Embryonic facial prominence (tissue), 1 donor: ENCODE measurements at regions not wholly inside any gene's neighbourhood (a gene's known extent, or its start where the extent isn't known, plus 50 kb on each side); places are given as distances from the start of the nearest gene placed in this dataset.

Experiments used
- DNase-seq: peaks from one replicate; pipeline ENCODE4 v3.0.0-alpha.2; 2016; ENCODE audit errors: extremely low spot score

DNA sequence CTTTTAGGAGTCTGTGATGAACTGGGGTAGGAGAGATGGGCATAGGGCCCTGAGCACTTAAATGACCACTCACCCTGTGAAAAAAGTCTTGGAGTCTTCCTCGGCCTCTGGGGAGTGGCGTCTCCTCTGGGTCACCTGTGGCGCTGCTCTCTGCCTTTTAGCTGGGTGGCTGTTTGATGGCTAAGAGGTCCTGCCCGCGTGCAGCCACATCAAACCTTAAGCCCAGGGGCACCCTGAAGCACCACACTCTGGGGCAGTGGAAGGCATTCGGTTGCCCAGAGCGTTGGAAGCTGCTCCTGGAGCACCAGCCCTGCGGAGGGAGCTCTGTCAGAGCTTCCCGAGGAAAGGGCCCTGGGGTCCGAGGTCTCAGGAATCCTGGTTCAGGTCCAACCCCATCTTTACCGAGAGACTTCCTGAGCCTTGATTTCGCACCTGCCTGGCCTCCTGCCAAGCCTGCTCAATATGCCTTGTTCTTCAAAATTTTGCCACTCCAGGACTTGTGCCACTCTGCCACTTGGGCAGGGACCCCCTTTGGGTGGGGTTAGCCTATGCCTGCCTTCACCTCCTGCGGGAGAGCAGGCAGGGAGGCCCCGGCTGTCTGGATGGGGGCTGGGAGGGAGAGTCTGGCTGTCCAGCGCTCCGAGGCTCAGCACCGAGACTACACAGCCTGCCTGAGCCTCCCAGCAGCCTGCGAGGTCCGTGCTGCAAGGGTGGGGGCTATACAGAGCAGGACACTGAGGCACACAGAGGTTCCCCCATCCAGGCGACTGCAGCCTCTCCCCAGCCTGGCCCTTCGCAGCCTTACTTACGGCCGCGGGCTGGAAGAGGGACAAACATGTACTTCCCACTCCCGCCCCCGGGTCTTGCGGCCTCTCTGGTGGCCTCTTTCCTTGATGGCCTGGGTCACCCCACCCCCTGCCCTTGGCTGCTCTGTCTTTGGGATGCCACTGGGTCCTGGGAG is 63.4 kb upstream of the RNU6ATAC start:
- DNase-seq = no peak

- no peak for DNase-seq
Measured at GRCh38 chr9:134228649-134229048, 64.3 kb upstream of the RNU6ATAC start.

DNA sequence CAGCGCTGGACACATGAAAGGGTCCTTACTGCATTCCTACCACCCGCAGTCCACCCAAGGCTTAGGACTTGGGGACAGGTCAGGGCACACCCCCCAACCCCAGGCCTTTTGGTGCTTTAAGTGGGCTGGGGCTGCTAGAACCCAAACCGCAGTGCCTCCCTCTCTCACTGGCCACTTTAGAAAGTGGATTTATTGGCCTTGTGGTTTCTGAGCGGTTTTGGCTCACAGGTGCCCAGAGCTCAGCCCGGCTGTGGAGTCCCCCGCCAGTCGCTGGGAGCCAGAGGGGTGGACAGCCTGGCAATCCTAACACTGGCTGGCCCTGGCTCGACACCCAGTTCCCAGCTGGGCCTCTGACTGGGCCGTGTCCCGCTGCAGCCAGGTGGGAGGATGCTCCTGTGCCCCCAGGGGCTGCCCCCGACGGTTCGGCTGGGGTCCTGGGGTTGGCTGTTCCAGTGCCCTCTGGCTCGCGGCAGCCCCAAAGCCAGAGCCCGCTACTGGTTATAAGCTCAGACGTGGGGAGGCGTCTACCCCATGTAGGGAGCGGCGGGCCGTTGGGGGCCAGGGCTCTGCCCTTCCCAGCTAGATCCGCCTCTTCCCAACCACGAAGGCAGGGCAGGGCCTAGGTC is 65.2 kb upstream of the RNU6ATAC start:
- DNase-seq = no peak

DNA sequence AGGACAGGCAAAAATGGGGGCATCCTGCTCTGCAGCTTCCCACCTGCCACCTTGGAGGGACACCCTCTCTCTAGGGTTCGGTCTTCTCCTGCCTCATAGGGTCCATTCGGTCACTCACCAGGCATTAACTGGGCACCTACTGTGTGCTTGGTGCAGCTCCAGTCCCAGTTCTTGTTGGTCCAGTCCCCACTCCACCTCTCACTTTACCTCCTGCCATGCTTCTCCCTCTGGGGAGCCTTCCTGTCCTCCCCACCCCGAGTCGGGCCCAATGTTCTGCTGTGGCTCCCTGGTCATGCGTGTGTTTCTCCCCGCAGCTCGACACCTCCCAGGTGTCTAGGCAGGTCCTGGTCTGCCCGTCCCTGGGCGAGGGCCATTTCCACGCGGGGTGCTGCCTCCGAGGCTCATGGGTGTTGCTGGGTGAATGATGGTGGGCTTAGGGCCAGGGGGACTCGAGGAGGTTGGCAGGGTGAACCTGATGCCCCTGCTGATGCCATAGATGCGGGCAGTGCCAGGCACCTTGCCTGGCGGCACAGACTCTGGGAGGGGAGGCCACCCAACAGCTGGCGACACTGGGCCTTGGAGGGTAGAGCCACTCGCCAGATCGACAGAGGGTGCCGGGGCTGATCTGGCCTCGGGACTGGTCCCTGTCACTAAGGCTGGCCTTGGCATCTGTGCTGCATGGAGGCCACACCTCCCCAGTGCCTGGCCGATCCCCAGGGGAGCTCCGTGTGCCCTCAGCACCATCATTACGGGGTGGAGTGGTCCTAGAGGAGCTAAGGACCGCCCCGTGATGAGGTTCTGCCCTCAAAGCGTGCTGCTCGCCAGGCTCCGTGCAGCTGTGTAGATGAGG is 66.0 kb upstream of the RNU6ATAC start:
- DNase-seq = no peak

GRCh38 chr9:134230942-134231325 is 66.6 kb upstream of the RNU6ATAC start:
- no peak for DNase-seq

GRCh38 chr9:134231330-134231745 is 67.0 kb upstream of the RNU6ATAC start:
- DNase-seq = no peak

DNA sequence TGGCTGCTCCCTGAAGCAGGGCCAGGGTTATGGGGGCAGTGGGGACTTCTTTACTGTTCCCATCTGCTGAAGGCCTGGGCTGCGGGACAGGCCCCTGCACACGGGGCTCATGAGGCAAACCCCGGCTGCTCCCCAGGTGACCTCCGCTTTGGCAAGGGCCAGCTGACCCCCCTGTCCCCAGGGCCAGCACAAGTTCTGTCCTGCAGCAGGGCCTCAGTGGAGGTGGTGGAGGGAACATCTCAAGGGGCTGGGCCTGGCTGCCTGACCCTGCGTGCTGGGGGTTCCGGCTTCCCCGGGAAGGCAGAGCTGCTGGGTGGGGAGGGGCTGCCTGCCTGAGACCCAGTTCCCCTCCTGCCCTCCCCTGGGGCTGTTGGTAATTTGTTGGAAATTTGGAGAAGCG is 67.4 kb upstream of the RNU6ATAC start:
- no peak for DNase-seq

- no peak for DNase-seq
Measured at GRCh38 chr9:134233022-134233421, 68.7 kb upstream of the RNU6ATAC start.

GRCh38 chr9:134234001-134234660 is 69.8 kb upstream of the RNU6ATAC start:
- no peak for DNase-seq

DNA sequence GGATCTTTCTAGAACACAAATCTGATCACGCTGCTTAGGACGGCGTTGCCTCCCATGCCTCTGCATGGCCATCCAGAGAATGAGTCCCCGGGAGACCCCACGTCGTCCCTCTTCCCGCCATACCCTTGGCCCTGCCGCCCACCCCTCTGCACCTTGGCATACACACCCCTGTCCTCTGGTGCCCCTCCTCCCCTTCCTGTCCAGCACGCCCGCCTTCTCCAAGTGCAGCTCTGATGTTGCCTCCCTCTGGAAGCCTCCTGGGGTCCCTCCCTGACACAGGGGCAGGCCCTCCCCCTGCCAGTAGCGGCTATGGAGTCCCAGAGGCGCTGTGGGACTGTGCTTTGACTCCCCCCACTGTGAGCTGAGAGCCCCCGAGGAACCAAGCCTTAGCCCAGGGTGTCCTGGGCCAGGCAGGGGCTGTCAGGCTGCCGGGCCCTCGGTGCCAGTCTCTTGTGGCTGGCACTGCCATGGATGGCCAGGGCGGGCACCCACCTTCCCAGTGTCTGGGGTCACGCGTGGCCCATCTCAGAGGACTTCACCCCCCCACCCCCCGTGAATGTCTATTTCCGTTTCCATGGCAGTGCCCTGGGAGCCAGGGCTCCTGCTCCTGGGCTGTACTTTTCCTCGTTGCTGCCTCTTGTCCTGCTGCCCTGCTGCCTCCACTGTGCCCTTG is 70.5 kb upstream of the RNU6ATAC start:
- no peak for DNase-seq

- DNase-seq = no peak
Measured at GRCh38 chr9:134235366-134235765, 71.0 kb upstream of the RNU6ATAC start.

- DNase-seq = no peak
Measured at GRCh38 chr9:134236001-134236421, 71.6 kb upstream of the RNU6ATAC start.

DNA sequence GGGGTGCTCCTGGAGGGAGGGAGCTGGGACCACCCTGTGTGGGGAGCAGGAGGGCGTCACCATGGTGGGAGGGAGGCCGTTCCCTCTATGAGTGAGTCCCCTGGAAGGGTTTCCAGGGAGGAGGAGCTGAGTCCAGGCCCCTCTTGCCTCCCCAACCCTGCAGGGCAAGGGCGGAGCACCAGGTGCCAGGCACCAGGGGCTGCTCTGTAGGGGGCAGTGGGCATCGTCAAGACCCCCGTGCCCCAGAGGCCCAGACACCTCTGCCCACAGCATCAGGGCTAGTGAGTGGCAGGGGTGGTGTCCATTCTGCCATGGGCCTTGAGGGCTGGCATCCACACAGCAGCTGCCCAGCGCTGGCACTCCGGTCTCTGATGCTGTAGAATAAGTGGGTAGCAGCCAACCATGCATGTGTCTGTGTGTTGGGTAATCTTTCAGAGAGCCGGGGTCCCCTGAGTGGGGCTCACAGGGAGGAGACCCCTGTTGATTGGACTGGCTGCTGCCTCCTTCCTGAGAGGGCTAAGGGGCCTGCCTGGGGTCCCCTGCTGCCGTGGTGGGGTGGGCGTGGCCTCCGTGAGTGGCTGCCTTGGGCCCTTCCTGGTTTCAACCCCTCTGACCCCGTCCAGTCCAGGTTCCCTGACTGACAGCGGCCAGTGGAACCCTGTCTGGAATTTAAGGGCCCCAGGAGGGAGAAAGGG is 72.7 kb upstream of the RNU6ATAC start:
- DNase-seq = no peak

GRCh38 chr9:134237630-134238265 is 73.4 kb upstream of the RNU6ATAC start:
- DNase-seq = no peak

GRCh38 chr9:134239130-134239903 is 75.0 kb upstream of the RNU6ATAC start:
- no peak for DNase-seq

DNA sequence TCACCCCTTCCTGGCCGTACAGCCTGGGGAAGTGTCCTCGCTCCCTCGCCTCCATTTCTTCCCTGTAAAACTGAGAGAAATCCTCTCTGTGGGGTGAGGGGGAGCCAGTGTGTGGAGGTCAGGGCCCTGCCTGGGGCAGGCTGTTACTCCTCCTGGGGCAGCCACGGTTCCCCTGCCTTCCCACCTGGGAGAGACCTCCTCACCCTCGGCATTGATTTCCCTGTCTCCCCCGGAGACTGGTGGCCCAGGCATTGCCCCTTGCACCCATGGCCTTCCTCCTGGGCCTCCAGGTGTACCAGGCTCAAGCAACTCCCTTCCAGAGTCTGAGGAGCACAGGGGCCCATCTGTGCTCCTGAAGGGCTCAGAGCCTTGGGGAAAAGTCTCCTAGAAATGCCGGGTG is 75.6 kb upstream of the RNU6ATAC start:
- no peak for DNase-seq

GRCh38 chr9:134240361-134240760 is 76.0 kb upstream of the RNU6ATAC start:
- DNase-seq = no peak

DNA sequence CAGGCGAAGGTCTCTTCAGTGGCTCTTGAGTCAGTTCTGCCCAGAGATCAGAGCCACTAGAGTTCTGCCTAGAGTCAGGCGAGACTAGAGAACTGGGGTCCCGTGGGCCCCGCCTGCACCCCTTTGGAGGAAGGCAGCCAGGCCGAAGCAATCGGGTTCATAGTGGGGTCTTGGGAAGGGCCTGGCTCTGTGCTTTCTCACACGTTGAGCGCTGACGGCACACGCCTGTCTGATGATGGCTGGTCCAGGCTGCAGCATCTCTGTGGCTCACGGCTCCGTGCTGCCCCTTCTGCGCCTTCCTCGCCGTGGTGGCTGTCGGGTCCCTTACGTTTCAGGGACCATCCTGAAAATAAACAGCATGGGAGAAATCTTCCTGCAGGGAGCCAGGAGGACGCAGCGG is 78.3 kb upstream of the RNU6ATAC start:
- no peak for DNase-seq

- DNase-seq = no peak
Measured at GRCh38 chr9:134243778-134244467, 79.6 kb upstream of the RNU6ATAC start.
